Activated T-cell treated with anti-CD3 and anti-CD28 coated beads, Interleukin-2, amount 50 U/mL, for 4 hours (primary cell): ENCODE measurements at regions not wholly inside any gene's neighbourhood (a gene's known extent, or its start where the extent isn't known, plus 50 kb on each side); places are given as distances from the start of the nearest gene placed in this dataset.

ENCODE experiments used
- ATAC-seq, 2 donors: fragments of 200-7000 bp; cut with Tn5 transposase; one replicate each; pipeline ENCODE4 v1.10.0; 2021
- DNase-seq: peaks from one replicate; pipeline ENCODE4 v3.0.0-alpha.2; 2020
- H3K27me3 Mint-ChIP-seq: one replicate; pipeline ENCODE4 v1.8.0; 2021; ENCODE audit warnings: low read depth, mixed read lengths
- H3K36me3 Mint-ChIP-seq: one replicate; pipeline ENCODE4 v1.8.0; 2022; ENCODE audit warnings: mixed read lengths; ENCODE audit not compliant: insufficient read depth
- H3K4me1 Mint-ChIP-seq: one replicate; pipeline ENCODE4 v1.8.0; 2021; ENCODE audit warnings: low read depth, mixed read lengths
- H3K4me3 Mint-ChIP-seq: one replicate; pipeline ENCODE4 v1.8.0; 2021; ENCODE audit warnings: mild to moderate bottlenecking, moderate library complexity, mixed read lengths
- H3K9me3 Mint-ChIP-seq: one replicate; pipeline ENCODE4 v1.8.0; 2021; ENCODE audit warnings: mixed read lengths

DNA sequence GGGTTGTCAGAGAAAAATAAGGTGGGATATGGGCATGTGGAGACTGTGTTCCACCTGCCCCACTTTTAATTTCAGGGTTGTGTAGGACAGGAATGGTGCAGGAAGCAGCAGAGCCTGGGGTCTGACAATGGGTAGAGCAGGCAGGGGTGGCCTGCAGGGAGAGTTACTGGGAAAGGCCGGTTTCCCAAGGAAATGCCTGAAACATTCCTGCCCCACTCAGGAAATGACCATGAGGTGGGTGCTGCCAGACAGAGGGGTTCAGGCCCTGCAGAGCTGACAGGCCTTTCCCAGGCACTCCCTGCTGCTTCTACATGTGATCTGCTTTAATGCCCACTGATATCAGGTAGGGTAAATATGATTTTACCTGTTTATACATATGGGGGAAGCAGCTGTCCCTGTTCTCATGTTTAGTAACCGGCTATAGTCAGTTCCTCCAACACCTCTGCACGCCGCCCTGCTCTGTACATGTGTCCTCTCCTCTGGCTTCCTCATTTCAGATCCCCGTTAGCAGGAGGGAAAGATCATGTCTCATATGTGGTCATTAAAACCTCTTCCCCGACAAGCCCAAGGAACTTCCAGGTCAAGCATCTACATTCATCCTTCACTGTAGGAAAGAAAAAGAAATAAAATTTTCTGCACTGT, 118.6 kb upstream of the PRSS58 start:
- Mint-ChIP-seq H3K4me3 (no peak overlapping the region), H3K36me3 (no peaks in the 10 kb centered on the region), H3K27me3 (peaks cover 8% of the 10 kb centered on the region), H3K4me1 (peaks cover 2% of the 10 kb centered on the region), H3K9me3 (no peaks in the 10 kb centered on the region)
- no peak for DNase-seq
- no peak for ATAC-seq

DNA sequence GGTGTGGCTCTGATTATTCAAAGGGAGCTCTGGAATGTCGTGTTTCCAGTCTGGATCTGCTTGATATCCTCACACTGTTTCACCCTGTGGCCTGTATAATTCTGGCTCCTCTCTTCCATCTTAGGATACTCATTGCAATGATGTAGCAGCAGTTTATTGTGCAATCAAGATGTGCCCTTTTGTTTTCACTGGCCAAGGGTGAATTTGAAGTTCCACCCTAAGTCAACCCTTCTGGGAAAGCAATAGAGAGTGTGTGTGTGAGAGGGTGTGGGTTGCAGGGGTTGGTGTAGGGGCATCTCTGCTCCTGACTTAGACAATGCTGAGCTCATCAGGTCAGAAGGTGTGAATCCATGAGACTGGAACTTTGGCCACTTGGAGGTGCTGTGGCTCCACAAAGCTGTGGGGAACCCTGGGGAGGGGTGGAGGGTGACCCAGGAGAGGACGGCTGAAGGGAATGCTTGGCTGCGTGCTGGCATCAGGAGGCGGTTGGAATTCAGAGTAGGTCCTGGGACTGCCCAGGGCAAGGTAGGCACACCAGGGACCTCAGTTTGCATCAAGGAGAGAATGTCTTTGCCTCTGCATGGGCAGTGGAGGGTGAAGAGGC, 118.0 kb upstream of the PRSS58 start:
- DNase-seq: no peak
- ATAC-seq: peak; percentile 28 to 43
- H3K4me1 Mint-ChIP-seq: peaks cover 2% of the 10 kb centered on the region
- H3K27me3 Mint-ChIP-seq: peaks cover 8% of the 10 kb centered on the region
- H3K9me3 Mint-ChIP-seq: no peaks in the 10 kb centered on the region
- no peaks in the 10 kb centered on the region for H3K36me3 Mint-ChIP-seq
- no peak overlapping the region for H3K4me3 Mint-ChIP-seq

- DNase-seq (no peak), ATAC-seq (no peak)
- H3K27me3 Mint-ChIP-seq: peaks cover 5% of the 10 kb centered on the region
- H3K4me1 Mint-ChIP-seq: peaks cover 2% of the 10 kb centered on the region
- peaks cover 3% of the 10 kb centered on the region for H3K36me3 Mint-ChIP-seq
- no peak overlapping the region for H3K4me3 Mint-ChIP-seq
- H3K9me3 Mint-ChIP-seq: peaks cover 10% of the 10 kb centered on the region
These were observed 114.9 kb upstream of the PRSS58 start for GRCh38 chr7:142372727-142373126.

- ATAC-seq (no peak), DNase-seq (no peak)
- Mint-ChIP-seq H3K4me1 (peaks cover 2% of the 10 kb centered on the region), H3K36me3 (peaks cover 3% of the 10 kb centered on the region), H3K9me3 (peaks cover 13% of the 10 kb centered on the region), H3K4me3 (no peak overlapping the region), H3K27me3 (peaks cover 5% of the 10 kb centered on the region)
These were observed 113.9 kb upstream of the PRSS58 start for GRCh38 chr7:142371586-142372377.

DNA sequence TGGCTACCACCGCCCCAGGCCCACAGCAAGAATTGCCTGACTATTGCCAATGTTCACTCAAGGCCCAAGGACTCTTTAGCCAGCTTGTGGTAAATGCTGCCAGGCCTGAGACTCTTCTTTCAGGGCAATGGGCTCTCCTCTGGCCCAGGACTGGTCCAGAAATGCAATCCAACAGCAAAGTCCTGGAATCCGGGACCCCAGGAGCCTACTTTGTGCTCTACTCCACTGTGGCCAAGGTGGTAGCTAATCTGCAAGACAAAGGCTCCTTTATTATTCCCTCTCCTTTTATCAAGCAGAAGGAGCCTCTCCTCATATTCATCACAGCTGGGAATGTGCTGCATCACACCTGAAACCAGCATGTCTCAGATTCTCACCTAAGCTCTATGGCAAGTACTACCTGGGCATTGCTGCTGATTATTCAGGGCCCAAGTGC, 107.6 kb upstream of the PRSS58 start:
- peaks cover 21% of the 10 kb centered on the region for H3K4me1 Mint-ChIP-seq
- no peak for ATAC-seq
- H3K4me3 Mint-ChIP-seq: no peak overlapping the region
- H3K27me3 Mint-ChIP-seq: peaks cover 16% of the 10 kb centered on the region
- H3K9me3 Mint-ChIP-seq: peaks cover 13% of the 10 kb centered on the region
- peaks cover 3% of the 10 kb centered on the region for H3K36me3 Mint-ChIP-seq
- no peak for DNase-seq

DNA sequence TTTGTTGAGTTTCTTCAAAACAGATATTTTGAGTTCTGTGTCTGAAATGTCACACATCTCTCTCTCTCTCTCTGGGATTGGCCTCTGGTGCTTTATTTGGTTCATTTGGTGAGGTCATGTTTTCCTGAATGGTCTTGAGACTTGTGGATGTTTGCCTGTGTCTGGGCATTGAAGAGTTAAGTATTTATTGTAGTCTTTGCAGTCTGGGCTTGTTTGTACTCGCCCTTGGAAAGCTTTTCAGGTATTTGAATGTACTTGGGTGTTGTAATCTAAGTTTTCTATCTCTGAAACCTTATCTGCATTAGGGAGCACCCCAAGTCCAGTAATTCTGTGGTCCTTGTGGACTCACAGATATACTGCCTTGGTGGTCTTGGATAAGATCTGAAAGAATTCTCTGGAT, 106.7 kb upstream of the PRSS58 start:
- Mint-ChIP-seq H3K9me3 (peaks cover 13% of the 10 kb centered on the region), H3K36me3 (peaks cover 3% of the 10 kb centered on the region)

DNA sequence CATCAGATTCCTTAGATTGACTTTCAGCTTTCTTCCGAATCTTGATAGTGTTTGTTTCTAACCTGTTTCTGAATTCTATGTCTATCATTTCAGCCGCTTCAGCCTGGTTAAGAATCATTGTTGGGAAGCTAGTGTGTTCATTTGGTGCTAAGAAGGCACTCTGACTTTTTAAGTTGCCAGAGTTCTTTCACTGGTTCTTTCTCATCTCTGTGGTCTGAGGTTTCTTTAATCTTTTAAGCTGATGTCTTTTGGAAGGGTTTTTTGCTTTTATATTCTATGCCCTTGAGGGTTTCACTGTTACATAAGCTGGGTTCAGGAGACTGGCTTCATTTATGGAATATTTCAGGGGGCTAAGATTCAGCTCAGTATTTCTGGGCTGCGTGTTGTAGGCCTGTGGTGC, 104.5 kb upstream of the PRSS58 start:
- Mint-ChIP-seq H3K4me1 (peaks cover 30% of the 10 kb centered on the region), H3K9me3 (no peaks in the 10 kb centered on the region), H3K27me3 (peaks cover 16% of the 10 kb centered on the region), H3K36me3 (no peaks in the 10 kb centered on the region), H3K4me3 (no peak overlapping the region)
- ATAC-seq (no peak), DNase-seq (no peak)

More for the DNA sequence above, 106.7 kb upstream of the PRSS58 start:
- H3K27me3 Mint-ChIP-seq: peaks cover 16% of the 10 kb centered on the region
- H3K4me3 Mint-ChIP-seq: no peak overlapping the region
- DNase-seq: no peak
- no peak for ATAC-seq
- H3K4me1 Mint-ChIP-seq: peaks cover 21% of the 10 kb centered on the region

GRCh38 chr7:142359694-142360279, 101.9 kb upstream of the PRSS58 start:
- H3K9me3 Mint-ChIP-seq: no peaks in the 10 kb centered on the region
- ATAC-seq: no peak

DNA sequence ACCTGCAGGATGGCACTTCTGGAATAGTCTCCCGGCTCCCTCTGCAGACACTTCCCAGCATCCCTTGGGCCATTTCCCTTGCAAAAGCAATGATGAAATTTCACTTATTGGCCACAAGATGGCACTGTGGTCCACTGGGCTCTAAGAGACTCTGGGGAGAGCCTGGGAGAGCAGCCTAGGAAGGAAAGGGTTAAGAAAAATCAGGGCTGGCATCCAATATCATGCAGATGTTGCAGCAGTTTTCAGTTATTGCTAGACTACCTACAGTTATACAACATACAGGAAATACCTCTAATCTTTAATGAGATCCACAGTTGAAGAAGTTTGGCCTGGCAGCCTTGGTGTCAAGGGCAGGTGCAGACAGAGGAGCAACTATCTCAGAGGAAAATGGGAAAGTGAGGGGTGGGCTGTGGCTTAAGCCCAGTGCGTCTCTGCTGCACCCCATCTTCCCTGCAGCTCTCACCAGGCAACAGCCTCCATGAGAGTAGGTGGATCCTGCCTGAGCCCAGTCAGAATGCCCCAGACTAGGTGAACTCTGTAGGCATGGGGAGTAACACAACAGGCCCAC, 100.2 kb upstream of the PRSS58 start:
- ATAC-seq (peak; percentile 49 to 61), DNase-seq (no peak)
- H3K4me3 Mint-ChIP-seq: no peak overlapping the region

More at GRCh38 chr7:142359694-142360279, 101.9 kb upstream of the PRSS58 start:
- Mint-ChIP-seq H3K4me1 (peaks cover 32% of the 10 kb centered on the region), H3K27me3 (peaks cover 13% of the 10 kb centered on the region), H3K4me3 (no peak overlapping the region), H3K36me3 (no peaks in the 10 kb centered on the region)
- DNase-seq: no peak

DNA sequence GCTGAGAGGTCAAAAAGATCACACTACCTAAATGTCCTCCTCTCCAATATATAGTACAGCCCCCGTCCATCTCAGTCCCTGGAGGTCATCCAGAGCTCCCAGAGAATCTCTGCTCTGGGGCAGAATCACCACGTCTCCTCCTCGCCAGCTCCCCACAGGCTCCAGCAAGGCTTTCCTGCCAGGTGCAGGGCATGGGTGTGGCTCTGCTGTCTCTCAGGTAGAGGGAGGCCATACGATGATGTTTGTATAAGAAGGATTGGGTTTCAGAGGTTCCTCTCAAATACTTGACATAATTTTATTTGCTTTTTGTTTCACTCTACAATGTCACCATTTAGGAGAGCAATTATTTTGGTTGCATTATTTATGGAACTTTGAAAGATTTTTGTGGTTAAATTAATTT, 98.3 kb upstream of the PRSS58 start:
- no peaks in the 10 kb centered on the region for H3K36me3 Mint-ChIP-seq
- DNase-seq (no peak), ATAC-seq (no peak)
- H3K27me3 Mint-ChIP-seq: no peaks in the 10 kb centered on the region
- no peaks in the 10 kb centered on the region for H3K9me3 Mint-ChIP-seq
- H3K4me3 Mint-ChIP-seq: no peak overlapping the region
- peaks cover 35% of the 10 kb centered on the region for H3K4me1 Mint-ChIP-seq

More for the DNA sequence above, 100.2 kb upstream of the PRSS58 start:
- Mint-ChIP-seq H3K27me3 (peaks cover 3% of the 10 kb centered on the region), H3K36me3 (no peaks in the 10 kb centered on the region), H3K9me3 (no peaks in the 10 kb centered on the region), H3K4me1 (peaks cover 39% of the 10 kb centered on the region)

DNA sequence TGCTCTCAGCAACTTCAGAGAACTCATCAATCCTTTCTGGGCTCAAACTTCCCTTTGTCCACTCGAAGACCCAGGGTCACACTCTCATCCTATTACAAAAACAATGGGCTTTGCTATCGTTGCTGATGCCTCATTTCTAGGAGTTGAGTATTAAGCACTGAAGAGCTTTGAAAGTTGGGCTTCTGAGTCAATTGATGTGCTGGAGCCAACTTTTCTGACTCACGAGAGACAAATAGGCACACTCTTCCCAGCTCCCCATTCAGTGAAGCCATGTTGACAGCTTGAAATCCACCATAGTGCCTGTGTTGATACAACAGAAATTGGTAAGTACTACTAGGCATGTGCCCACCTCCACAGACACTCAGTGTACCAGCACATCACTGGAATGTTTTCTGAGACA, 97.5 kb upstream of the PRSS58 start:
- ATAC-seq (no peak), DNase-seq (no peak)
- peaks cover 35% of the 10 kb centered on the region for H3K4me1 Mint-ChIP-seq
- H3K4me3 Mint-ChIP-seq: no peak overlapping the region
- no peaks in the 10 kb centered on the region for H3K36me3 Mint-ChIP-seq
- H3K9me3 Mint-ChIP-seq: no peaks in the 10 kb centered on the region
- H3K27me3 Mint-ChIP-seq: no peaks in the 10 kb centered on the region

- Mint-ChIP-seq H3K4me3 (peak overlapping the region; percentile 70), H3K27me3 (no peaks in the 10 kb centered on the region), H3K36me3 (no peaks in the 10 kb centered on the region), H3K9me3 (no peaks in the 10 kb centered on the region), H3K4me1 (peaks cover 34% of the 10 kb centered on the region)
- peak; percentile 34 to 53 for ATAC-seq
- DNase-seq: no peak
These were observed 95.5 kb upstream of the PRSS58 start for GRCh38 chr7:142353147-142354060.

GRCh38 chr7:142352543-142352942, 94.7 kb upstream of the PRSS58 start:
- Mint-ChIP-seq H3K4me1 (peaks cover 26% of the 10 kb centered on the region), H3K9me3 (no peaks in the 10 kb centered on the region), H3K36me3 (no peaks in the 10 kb centered on the region), H3K27me3 (peaks cover 1% of the 10 kb centered on the region), H3K4me3 (peak overlapping the region; percentile 70)
- no peak for DNase-seq
- ATAC-seq: peak; percentile 49 to 66
